ENCODE measurements at regions not wholly inside any gene's neighbourhood (a gene's known extent, or its start where the extent isn't known, plus 50 kb on each side); places are given as distances from the start of the nearest gene placed in this dataset.

GRCh38 chrX:124842205-124842604 lies 477.5 kb upstream of the TEX13C start:
- H2AK5ac ChIP-seq (ENCODE audit: insufficient read length, low read length) = no peak overlapping the region
- H2BK15ac ChIP-seq (ENCODE audit: low read depth, low read length) = no peak overlapping the region
- H4K91ac ChIP-seq (ENCODE audit: insufficient read length, low read depth, low read length) = no peak overlapping the region
- no peak overlapping the region for H3K4me3 Mint-ChIP-seq
- H3K27me3 ChIP-seq (ENCODE audit: insufficient read depth, low read length) = no peaks in the 10 kb centered on the region
- no peak overlapping the region for H2AFZ ChIP-seq (ENCODE audit: low read length)
- H2BK120ac ChIP-seq (ENCODE audit: low read depth, low read length, poor library complexity, severe bottlenecking) = no peak overlapping the region
- peaks cover 37 to 39% of the 10 kb centered on the region in 2 experiments for H3K4me1 Mint-ChIP-seq
- no peak for DNase-seq
- H3K4me2 ChIP-seq (ENCODE audit: insufficient read depth, insufficient read length, low read length) = no peak overlapping the region
- H3K23me2 ChIP-seq (ENCODE audit: insufficient read length, low read depth, low read length, poor library complexity, severe bottlenecking) = no peaks in the 10 kb centered on the region
- peak overlapping the region in 2 of 3 experiments; percentile 5 to 19; a peak in 3 of 7 replicates for H3K27ac Mint-ChIP-seq
- H3K9ac ChIP-seq (ENCODE audit: extremely low read depth, insufficient read length, low read length) = no peak overlapping the region
- H3K4me1 ChIP-seq (ENCODE audit: insufficient read depth, low read length) = no peaks in the 10 kb centered on the region; the same call in 1 of the 2 replicates
- no peaks in the 10 kb centered on the region for H3K79me2 ChIP-seq (ENCODE audit: insufficient read depth, low read length)
- H3K36me3 Mint-ChIP-seq (ENCODE audit: insufficient read depth in 1 of 3, low read depth in 3 of 3) = no peaks in the 10 kb centered on the region
- H3K56ac ChIP-seq (ENCODE audit: insufficient read length, low read depth, low read length) = no peak overlapping the region
- H4K20me1 ChIP-seq (ENCODE audit: control insufficient read depth, insufficient read depth, insufficient read length) = no peaks in the 10 kb centered on the region
- no peak overlapping the region for H3K4ac ChIP-seq (ENCODE audit: low read depth, low read length)
- peaks cover 0 to 12% of the 10 kb centered on the region in 2 experiments; a peak in 3 of 5 replicates for H3K9me3 Mint-ChIP-seq
- no peak overlapping the region for H3K18ac ChIP-seq (ENCODE audit: insufficient read length, low read depth, low read length)
- no peak overlapping the region for H3K27ac ChIP-seq (ENCODE audit: insufficient read length, low read depth, low read length)
- H3T11ph ChIP-seq (ENCODE audit: low read length) = no peak overlapping the region
- no peak overlapping the region for H4K8ac ChIP-seq (replicated peaks; ENCODE audit: insufficient read length, low read depth, low read length)
- no peak overlapping the region for H2BK5ac ChIP-seq (ENCODE audit: insufficient read length, low read length)
- no peak overlapping the region for H4K5ac ChIP-seq (ENCODE audit: insufficient read length, low read depth, low read length)
- TF ChIP-seq, protein P1, sequence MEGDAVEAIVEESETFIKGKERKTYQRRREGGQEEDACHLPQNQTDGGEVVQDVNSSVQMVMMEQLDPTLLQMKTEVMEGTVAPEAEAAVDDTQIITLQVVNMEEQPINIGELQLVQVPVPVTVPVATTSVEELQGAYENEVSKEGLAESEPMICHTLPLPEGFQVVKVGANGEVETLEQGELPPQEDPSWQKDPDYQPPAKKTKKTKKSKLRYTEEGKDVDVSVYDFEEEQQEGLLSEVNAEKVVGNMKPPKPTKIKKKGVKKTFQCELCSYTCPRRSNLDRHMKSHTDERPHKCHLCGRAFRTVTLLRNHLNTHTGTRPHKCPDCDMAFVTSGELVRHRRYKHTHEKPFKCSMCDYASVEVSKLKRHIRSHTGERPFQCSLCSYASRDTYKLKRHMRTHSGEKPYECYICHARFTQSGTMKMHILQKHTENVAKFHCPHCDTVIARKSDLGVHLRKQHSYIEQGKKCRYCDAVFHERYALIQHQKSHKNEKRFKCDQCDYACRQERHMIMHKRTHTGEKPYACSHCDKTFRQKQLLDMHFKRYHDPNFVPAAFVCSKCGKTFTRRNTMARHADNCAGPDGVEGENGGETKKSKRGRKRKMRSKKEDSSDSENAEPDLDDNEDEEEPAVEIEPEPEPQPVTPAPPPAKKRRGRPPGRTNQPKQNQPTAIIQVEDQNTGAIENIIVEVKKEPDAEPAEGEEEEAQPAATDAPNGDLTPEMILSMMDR (conservative IDR thresholded peaks at IDR 0.05) = no peak
- H2BK12ac ChIP-seq (ENCODE audit: insufficient read length, low read depth, low read length) = no peak overlapping the region
- H3K9me3 ChIP-seq (ENCODE audit: control insufficient read depth, low read depth, low read length) = no peaks in the 10 kb centered on the region
- H3K79me1 ChIP-seq (ENCODE audit: insufficient read depth, low read depth, low read length, poor library complexity, severe bottlenecking) = no peaks in the 10 kb centered on the region
- H2BK20ac ChIP-seq (ENCODE audit: low read depth, low read length, poor library complexity, severe bottlenecking) = no peak overlapping the region
- no peak overlapping the region for H3K14ac ChIP-seq (ENCODE audit: insufficient read depth, low read length)
- H3K23ac ChIP-seq (ENCODE audit: insufficient read length, low read depth, low read length) = no peak overlapping the region
- H3K27me3 Mint-ChIP-seq (ENCODE audit: low read depth) = no peaks in the 10 kb centered on the region
- no CpG with 5 or more reads among the region's 2 CpGs for WGBS (ENCODE audit: extremely low coverage, insufficient read length, low lambda C conversion rate)
